ENCODE measurements at regions not wholly inside any gene's neighbourhood (a gene's known extent, or its start where the extent isn't known, plus 50 kb on each side); places are given as distances from the start of the nearest gene placed in this dataset.

DNA sequence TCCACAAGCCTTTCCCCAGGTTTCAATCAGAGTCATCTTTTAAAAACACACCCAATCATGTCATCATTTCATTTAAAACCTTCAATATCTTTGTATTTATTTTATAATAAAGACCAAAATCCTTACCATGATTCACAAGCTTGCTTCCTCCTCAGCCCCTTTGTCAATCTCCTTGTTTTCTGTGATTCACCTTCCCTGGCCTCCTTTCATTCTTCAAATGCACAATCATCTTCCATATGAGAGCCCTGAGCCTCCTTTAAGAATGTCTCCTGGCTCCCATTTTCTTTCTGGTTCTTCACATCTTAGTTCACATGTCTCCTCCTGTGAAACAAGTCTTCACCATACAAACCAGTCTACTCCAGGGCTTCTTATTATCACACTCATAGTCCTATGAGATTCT, 904.0 kb downstream of the SORCS3 start:
- TF ChIP-seq CTCF (conservative IDR thresholded peaks at IDR 0.05; ENCODE audit: low read depth, low read length), result no peak
- DNase-seq (ENCODE audit: low read depth), result no peak

DNA sequence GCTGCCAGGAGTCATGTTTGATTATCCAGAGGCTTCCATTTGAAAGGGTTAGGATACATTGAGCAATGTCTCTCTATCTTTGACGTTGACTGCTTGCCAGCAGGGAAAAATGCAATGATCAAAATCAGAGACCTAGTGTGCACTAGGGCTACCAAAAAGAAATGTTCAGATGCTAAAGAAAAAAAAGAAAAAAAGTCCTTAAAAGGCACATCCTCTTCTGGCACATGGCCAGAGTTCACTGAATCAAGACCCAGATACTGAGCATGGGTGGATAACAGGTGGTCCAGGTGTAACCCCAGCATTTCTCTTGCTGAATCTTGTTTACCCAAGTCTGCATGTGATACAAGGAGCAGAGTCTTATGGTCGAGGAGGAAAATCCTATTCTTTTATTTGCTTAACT, 899.3 kb downstream of the SORCS3 start:
- no peak overlapping the region for H3K4me3 ChIP-seq (ENCODE audit: low read length)
- no peak for DNase-seq (ENCODE audit: low read depth)
- no peak for TF ChIP-seq CTCF (conservative IDR thresholded peaks at IDR 0.05; ENCODE audit: low read depth, low read length)

More for the DNA sequence above, 904.0 kb downstream of the SORCS3 start:
- H3K4me3 ChIP-seq (ENCODE audit: low read length), result no peak overlapping the region

DNA sequence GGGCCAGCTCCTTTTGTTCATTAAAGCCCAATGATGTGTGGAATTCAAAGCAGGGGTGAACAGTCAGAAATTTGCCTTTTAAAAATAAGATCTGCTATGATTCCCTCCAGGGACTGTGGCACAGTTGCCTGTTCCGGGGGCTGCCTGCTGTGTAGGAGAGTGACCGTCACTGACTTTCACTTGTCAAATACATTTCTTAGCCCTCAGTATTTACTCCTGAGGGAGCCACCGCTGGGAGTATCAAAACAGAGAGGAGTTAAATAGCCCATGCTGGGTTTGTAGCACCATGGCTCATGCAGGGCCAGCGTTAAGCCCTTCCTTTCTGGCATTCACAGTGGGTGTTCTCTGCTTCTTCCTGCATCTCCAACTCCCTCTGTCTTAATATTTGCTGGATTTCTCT, 897.8 kb downstream of the SORCS3 start:
- DNase-seq (ENCODE audit: low read depth), result no peak
- TF ChIP-seq CTCF (conservative IDR thresholded peaks at IDR 0.05; ENCODE audit: low read depth, low read length), result no peak
- H3K4me3 ChIP-seq (ENCODE audit: low read length), result no peak overlapping the region

GRCh38 chr10:105535478-105535877, 894.4 kb downstream of the SORCS3 start:
- DNase-seq (ENCODE audit: low read depth), result no peak
- no peak overlapping the region for H3K4me3 ChIP-seq (ENCODE audit: low read length)
- no peak for TF ChIP-seq CTCF (conservative IDR thresholded peaks at IDR 0.05; ENCODE audit: low read depth, low read length)

DNA sequence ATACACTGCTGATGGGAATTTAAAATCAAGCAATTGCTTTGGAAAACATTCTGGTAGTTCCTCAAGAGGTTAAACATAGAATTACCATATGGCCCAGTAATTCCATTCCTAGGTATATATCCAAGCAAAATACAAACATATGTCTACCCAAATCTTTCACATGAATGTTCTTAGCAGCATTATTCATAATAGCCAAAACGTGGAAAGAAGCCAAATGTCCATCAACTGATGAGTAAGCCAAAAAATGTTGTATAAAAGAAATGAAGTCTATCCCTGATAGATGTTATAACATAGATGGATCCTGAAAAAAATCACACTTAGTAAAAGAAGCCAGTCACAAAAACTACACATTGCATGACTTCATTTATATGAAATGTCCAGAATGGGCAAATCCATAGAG, 893.0 kb downstream of the SORCS3 start:
- DNase-seq (ENCODE audit: low read depth), result peak; percentile 67
- TF ChIP-seq CTCF (conservative IDR thresholded peaks at IDR 0.05; ENCODE audit: low read depth, low read length), result no peak
- H3K4me3 ChIP-seq (ENCODE audit: low read length), result no peak overlapping the region

- DNase-seq (ENCODE audit: low read depth), result no peak
- no peak overlapping the region for H3K4me3 ChIP-seq (ENCODE audit: low read length)
- no peak for TF ChIP-seq CTCF (conservative IDR thresholded peaks at IDR 0.05; ENCODE audit: low read depth, low read length)
These were observed 875.4 kb downstream of the SORCS3 start for GRCh38 chr10:105516511-105516910.

GRCh38 chr10:105514106-105514505, 873.0 kb downstream of the SORCS3 start:
- H3K4me3 ChIP-seq (ENCODE audit: low read length), result no peak overlapping the region
- no peak for TF ChIP-seq CTCF (conservative IDR thresholded peaks at IDR 0.05; ENCODE audit: low read depth, low read length)
- no peak for DNase-seq (ENCODE audit: low read depth)

Data from retinal pigment epithelial cell (primary cell).